ENCODE measurements at regions not wholly inside any gene's neighbourhood (a gene's known extent, or its start where the extent isn't known, plus 50 kb on each side); places are given as distances from the start of the nearest gene placed in this dataset.

GRCh38 chr2:10252661-10253060 lies 50.0 kb upstream of the HPCAL1 start:
- Histone ChIP-seq H3K9me3 (ENCODE audit: control extremely low read depth in 1 of 5, control insufficient read depth in 4 of 5, insufficient read depth in 2 of 5, low read depth in 1 of 5, low read length in 4 of 5) (peaks cover 7 to 19% (median 10%) of the 10 kb centered on the region in 5 experiments), H3K27ac (ENCODE audit: insufficient read depth in 1 of 2, low read depth in 1 of 2, low read length in 2 of 2, poor library complexity in 1 of 2, severe bottlenecking in 2 of 2) (no peak overlapping the region), H3K36me3 (ENCODE audit: control insufficient read depth in 4 of 4, insufficient read depth in 4 of 4, low read length in 3 of 4) (no peaks in the 10 kb centered on the region), H3K4me3 (ENCODE audit: control insufficient read depth in 1 of 7, extremely low read depth in 1 of 7, insufficient read depth in 4 of 7, low read depth in 2 of 7, low read length in 6 of 7) (no peak overlapping the region), H3K27me3 (replicated peaks in 2 of 5; ENCODE audit: control insufficient read depth in 4 of 5, insufficient read depth in 5 of 5, low read length in 4 of 5) (no peaks in the 10 kb centered on the region), H3K4me1 (ENCODE audit: control extremely low read depth in 1 of 4, control insufficient read depth in 4 of 4, insufficient read depth in 4 of 4, low read length in 3 of 4) (peaks cover 0 to 22% (median 15%) of the 10 kb centered on the region in 4 experiments)
- ChIA-PET CTCF (interaction anchor here (0.9 to 1.5 kb wide), 3 partner anchors 12 to 162 kb away, joined by 3 to 4 read pairs (median 3); no protein-coding TSS in a partner anchor), POLR2A (no interaction called here)
- peak; percentile 39 to 85 (median 78) for DNase-seq
- whole genome bisulfite sequencing (ENCODE audit: insufficient coverage) = 60% methylated on average over 1 of the region's 3 CpGs

Measured in common myeloid progenitor, CD34-positive (primary cell).